Thyroid gland (tissue), 4 donors: ENCODE measurements at regions not wholly inside any gene's neighbourhood (a gene's known extent, or its start where the extent isn't known, plus 50 kb on each side); places are given as distances from the start of the nearest gene placed in this dataset.

Experiments used
- POLR2A ChIP-seq, 2 donors: fragments of 450-650 bp; IDR thresholded peaks; one replicate each; pipeline ENCODE4 v1.6.1; 2017; ENCODE audit warnings: antibody characterized with exemption in 2 of 2, mild to moderate bottlenecking in 2 of 2, moderate library complexity in 1 of 2
- TF ChIP-seq, protein P1 (sequence below), 6 experiments: fragments of 200-600 bp in 3 of 6; fragments of 450-650 bp in 3 of 6; sonication (generic) in 3 of 6; IDR thresholded peaks; one replicate each; pipeline ENCODE4 v1.5.1; 2016 to 2019; ENCODE audit warnings: antibody characterized with exemption in 6 of 6, mild to moderate bottlenecking in 2 of 6, inconsistent platforms in 1 of 6, moderate library complexity in 1 of 6

DNA sequence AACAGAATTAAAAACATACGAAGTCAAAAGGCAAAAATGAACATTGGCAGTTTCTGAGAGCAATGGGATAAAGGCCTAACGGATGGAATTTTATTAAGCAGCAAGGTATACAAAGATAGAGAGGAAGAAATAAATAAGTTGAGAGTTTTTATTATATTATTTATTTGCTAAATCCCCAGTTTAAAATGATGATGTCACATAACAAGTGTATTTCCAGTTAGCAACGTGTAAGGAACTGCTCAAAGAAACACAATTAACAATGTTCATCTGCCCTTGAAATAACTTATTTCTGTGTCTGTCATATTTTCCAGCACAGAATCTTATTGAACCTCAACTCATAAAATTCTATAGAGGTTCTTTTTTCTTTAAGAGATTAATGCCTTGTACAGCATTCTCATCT lies 108.6 kb upstream of the TMEM106B start:
- no peak for TF ChIP-seq POLR2A (IDR thresholded peaks at IDR 0.05)
- TF ChIP-seq, protein P1, sequence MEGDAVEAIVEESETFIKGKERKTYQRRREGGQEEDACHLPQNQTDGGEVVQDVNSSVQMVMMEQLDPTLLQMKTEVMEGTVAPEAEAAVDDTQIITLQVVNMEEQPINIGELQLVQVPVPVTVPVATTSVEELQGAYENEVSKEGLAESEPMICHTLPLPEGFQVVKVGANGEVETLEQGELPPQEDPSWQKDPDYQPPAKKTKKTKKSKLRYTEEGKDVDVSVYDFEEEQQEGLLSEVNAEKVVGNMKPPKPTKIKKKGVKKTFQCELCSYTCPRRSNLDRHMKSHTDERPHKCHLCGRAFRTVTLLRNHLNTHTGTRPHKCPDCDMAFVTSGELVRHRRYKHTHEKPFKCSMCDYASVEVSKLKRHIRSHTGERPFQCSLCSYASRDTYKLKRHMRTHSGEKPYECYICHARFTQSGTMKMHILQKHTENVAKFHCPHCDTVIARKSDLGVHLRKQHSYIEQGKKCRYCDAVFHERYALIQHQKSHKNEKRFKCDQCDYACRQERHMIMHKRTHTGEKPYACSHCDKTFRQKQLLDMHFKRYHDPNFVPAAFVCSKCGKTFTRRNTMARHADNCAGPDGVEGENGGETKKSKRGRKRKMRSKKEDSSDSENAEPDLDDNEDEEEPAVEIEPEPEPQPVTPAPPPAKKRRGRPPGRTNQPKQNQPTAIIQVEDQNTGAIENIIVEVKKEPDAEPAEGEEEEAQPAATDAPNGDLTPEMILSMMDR (IDR thresholded peaks at IDR 0.05): no peak
